Glomerular visceral epithelial cell (primary cell): ENCODE measurements at regions not wholly inside any gene's neighbourhood (a gene's known extent, or its start where the extent isn't known, plus 50 kb on each side); places are given as distances from the start of the nearest gene placed in this dataset.

Experiments
- DNase-seq: peaks from one replicate; pipeline ENCODE4 v3.0.0-alpha.2; 2016; ENCODE audit errors: extremely low spot score

DNA sequence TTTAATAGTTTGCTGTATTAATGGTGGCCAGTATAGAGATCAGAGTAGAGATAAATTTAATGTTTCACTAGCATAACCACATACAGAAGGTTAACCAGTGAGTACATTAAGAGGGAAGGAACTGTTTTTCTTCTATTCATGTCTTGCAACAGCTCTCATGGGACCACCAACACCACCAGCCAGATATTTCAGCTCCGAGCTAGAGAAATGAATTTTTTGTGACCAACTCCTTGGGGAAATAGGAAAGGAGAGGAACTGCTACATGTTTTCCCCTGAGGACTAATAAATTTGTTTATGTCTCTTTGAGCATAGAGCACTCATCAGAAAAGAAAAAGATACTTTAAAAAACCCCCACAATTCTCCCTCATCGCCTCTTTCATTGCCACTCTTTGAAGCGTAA lies 247.5 kb downstream of the MBNL1 start:
- DNase-seq = no peak

DNA sequence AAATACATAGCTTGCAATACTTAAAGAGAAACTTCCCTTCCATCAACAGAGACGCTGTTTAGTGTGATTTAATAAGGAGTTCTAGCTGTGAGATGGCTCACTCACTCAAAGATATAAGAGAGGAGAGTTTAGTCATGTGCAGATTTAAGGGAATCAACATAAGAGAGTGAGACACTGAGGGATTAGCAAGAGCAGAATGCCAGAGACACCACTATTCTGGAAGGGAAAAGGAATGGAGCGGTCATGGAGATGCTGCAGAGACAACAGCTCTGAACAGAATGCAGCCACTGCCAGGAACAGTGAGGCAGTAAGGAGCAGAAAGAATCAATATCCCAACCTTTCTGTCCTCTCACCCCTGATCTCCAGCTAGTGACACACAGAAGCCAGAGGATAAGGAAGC lies 248.8 kb downstream of the MBNL1 start:
- no peak for DNase-seq

GRCh38 chr3:152518346-152518745 lies 249.6 kb downstream of the MBNL1 start:
- DNase-seq = no peak

GRCh38 chr3:152519376-152519775 lies 250.6 kb downstream of the MBNL1 start:
- no peak for DNase-seq

- DNase-seq = no peak
These were observed 253.3 kb downstream of the MBNL1 start for GRCh38 chr3:152522036-152522435.

- DNase-seq = peak; percentile 50
These were observed 255.7 kb downstream of the MBNL1 start for GRCh38 chr3:152524198-152525140.

DNA sequence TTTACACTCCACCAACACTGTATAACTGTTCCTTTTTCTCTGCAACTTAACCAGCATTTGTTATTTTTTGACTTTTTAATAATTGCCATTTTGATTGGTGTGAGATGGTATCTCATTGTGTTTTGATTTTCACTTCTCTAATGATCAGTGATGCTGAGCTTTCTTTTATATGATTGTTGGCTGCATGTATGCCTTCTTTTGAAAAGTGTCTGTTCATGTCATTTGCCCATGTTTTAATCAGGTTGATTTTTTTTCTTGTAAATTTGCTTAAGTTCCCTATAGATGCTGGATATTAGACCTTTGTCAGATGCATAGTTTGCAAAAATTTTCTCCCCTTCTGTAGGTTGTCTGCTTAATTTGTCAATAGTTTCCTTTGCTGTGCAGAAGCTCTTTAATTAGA lies 263.0 kb downstream of the MBNL1 start:
- DNase-seq = no peak

GRCh38 chr3:152538518-152538917 lies 269.8 kb downstream of the MBNL1 start:
- DNase-seq = no peak

DNA sequence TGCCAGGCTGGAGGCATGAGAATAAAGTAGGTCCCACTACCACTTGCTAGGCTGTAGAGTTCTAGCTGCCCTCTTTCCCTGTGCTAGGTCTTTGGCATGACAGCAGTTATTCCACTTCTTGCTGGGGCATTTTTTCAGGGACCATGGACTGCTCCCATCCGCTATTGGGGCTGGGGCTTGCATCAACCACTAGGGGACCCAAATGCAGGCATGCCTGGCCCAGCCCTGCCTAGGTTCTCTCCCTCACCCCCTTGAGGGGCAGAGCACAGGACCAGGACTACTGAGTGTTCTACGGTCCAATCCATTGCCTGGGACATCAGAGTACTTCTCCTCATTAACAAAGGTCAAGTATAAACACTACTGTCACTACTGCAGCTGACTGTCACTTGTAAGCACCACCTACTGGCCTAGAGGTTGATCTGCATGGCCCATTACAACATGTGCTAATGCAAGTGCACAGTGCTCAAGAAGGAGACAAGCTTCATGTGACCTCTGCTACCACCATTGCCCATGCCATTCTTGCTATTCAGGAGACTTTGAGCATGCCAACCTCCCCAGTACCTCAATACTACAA lies 270.5 kb downstream of the MBNL1 start:
- no peak for DNase-seq

- DNase-seq = no peak
These were observed 271.4 kb downstream of the MBNL1 start for GRCh38 chr3:152540120-152540519.

- no peak for DNase-seq
These were observed 278.4 kb downstream of the MBNL1 start for GRCh38 chr3:152547153-152547552.

GRCh38 chr3:152549263-152549662 lies 280.5 kb downstream of the MBNL1 start:
- no peak for DNase-seq

DNA sequence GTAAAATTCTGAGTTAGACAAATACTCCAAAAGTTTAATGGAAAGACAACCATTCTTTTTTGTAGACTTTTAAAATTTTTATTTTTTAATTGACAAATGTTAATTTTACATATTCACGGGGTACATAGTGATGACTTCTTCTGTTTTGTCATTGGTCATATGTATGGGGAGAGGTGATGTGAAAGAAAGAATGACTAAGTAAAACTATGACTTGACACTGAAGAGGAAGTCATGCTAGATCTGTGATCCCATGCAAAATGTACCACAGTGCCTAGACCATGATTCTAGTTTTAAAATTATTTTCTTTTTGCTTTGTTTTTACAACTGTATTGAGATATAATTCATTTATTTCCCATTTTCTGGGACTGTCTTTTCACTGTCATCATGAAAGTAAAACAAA lies 281.6 kb downstream of the MBNL1 start:
- no peak for DNase-seq

- DNase-seq = no peak
These were observed 280.0 kb upstream of the P2RY1 start for GRCh38 chr3:152554980-152555379.

GRCh38 chr3:152555666-152556291 lies 279.2 kb upstream of the P2RY1 start:
- DNase-seq = no peak

- DNase-seq = peak; percentile 4
These were observed 278.1 kb upstream of the P2RY1 start for GRCh38 chr3:152556731-152557254.

- no peak for DNase-seq
These were observed 277.5 kb upstream of the P2RY1 start for GRCh38 chr3:152557302-152557999.

DNA sequence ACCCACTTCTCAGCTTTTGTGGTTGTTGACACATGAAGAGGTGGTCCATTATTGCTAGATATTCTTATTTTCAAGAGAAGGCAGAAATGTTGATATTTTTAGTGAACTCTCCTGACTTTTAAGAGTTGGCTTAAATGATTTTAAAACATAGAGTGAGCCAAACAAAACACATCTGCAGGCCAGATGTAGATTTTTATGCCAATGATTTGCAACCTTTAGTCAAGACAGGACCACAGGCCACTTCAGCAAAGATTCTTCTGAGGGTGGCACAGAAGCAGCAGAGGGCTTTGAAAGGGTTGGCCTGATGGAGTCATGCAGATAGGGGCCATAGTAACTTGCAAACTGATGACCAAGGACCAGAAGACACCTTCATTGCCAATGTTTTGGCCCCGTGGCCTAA lies 276.5 kb upstream of the P2RY1 start:
- no peak for DNase-seq

DNA sequence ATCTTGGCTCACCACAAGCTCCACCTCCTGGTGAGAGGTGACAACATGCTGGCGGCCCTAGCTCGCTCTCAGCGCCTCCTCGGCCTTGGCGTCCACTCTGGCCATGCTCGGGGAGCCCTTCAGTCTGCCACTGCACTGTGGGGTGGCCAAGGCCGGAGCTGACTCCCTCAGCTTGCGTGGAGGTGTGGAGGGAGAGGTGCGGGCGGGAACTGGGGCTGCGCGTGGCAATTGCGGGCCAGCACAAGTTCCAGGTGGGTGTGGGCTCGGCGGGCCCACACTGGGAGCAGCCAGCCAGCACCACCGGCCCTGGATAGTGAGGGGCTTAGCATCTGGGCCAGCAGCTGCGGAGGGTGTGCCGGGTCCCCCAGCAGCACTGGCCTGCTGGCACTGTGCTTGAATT lies 275.7 kb upstream of the P2RY1 start:
- no peak for DNase-seq

GRCh38 chr3:152564459-152564858 lies 270.5 kb upstream of the P2RY1 start:
- DNase-seq = no peak

DNA sequence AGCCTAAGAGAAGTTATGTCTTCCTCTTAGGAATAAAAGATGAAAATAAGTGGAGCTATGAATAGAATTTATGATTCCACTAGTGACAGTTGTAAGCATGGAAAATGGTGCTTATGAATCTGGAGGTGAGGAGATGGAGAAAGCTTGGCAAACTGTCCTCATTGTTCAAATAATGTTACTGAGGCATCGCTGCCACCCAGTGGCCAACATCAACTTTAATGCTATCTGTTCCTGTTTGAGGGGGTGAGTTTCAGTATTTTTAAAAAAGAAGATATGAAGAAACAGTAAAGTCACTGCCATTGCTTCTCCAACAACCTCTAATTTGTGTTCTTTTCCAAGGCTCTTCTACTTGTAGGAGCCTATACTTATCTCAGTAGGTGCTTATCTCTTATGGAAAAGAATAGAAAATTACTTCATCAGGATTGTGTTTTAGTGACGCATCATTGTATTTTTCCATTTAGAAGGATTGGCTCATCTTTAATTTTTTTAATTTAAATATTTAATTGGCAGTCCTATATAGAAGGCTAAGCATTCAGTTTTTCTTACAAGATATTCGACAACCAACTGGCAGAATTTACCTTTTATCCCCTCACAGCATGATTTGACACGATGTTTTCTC lies 260.4 kb upstream of the P2RY1 start:
- DNase-seq = peak; percentile 37

GRCh38 chr3:152578769-152579168 lies 256.2 kb upstream of the P2RY1 start:
- no peak for DNase-seq
